GM18867 (cell line): ENCODE measurements at regions not wholly inside any gene's neighbourhood (a gene's known extent, or its start where the extent isn't known, plus 50 kb on each side); places are given as distances from the start of the nearest gene placed in this dataset.

Experiments used
- ATAC-seq: cut with Tn5 transposase; IDR thresholded peaks from one replicate; pipeline ENCODE4 v1.9.1; 2021; ENCODE audit warnings: mild to moderate bottlenecking, moderate library complexity; ENCODE audit not compliant: unreplicated experiment

DNA sequence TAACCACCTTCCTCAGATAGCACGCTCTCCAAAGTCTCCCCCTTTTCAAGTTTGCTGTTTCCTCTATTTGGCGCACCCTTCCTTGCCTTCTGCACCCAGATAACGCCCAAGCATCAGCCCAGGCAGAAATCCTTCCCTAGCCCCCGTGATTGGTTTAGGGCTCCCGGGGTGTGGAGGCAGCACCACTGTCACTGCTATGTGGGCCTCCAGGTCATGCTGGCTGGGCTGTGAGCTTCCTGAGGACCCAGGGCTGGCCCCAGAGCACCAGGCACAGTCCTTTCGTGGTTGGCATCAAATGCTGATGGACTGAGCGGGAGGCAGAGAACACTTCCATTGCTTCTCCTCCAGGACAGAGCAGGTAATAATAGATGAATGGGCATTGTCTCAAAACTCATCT is 311.4 kb downstream of the BCL11B start:
- no peak for ATAC-seq

DNA sequence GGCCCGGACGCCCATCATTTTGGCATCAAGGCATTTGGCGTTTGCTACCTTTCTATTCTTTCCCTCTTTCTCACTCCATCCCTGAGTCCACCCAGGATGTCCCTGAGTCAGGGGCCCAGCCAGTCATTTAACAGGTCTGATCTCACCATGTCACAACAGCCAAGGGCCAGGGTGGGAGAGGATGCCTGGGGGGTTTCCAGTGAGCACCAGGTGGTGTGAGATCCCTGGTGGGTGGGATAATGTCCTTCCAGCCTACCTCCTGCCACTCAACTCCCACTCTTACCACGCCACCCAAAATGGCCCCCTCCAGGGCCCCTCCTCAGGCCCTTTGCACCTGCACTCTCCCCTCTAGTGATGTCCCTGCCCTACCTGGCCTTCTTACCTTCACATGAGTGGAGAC is 310.8 kb downstream of the BCL11B start:
- ATAC-seq, result no peak

GRCh38 chr14:98962118-98962517 is 309.9 kb downstream of the BCL11B start:
- ATAC-seq, result no peak

DNA sequence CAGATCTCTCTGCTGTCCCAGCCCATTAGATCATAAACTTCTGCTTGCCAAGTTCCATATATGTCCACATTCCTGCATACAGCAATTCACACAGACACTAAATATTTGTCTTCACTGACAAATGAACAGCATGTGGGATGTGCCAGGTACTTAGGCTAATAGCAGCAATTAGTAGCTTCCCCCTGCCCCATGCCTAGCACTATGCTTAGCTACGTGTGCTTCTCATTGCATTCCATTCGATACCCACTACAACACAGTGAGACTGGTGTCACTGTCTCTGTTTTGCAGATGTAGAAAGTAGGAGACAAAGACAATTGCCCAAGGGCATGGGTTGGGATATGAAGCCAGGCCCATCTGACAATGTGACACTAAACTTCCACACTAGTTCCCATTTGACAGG is 308.4 kb downstream of the BCL11B start:
- no peak for ATAC-seq

DNA sequence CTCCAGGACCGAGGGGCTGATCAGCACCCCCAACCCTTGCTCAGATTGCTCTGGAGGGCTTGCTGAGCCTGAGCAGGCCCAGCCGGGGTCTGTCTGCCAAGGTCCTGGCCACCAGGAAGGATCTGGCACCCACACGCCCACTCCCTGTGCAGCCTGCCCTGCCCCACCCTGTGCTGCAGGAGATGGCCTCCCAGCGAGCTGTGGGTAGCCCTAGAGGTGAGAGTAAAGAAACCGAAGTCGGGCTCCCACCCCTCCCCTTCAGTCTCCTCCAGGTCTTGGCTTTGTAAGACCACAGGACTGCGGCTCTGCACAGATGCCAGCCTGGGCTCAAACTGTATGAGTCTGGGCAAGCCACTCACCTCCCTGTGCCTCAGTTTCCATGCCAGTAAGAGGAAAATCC is 307.8 kb downstream of the BCL11B start:
- no peak for ATAC-seq

- ATAC-seq, result no peak
These were observed 306.9 kb downstream of the BCL11B start for GRCh38 chr14:98965076-98965475.

- no peak for ATAC-seq
These were observed 306.0 kb downstream of the BCL11B start for GRCh38 chr14:98966016-98966415.

DNA sequence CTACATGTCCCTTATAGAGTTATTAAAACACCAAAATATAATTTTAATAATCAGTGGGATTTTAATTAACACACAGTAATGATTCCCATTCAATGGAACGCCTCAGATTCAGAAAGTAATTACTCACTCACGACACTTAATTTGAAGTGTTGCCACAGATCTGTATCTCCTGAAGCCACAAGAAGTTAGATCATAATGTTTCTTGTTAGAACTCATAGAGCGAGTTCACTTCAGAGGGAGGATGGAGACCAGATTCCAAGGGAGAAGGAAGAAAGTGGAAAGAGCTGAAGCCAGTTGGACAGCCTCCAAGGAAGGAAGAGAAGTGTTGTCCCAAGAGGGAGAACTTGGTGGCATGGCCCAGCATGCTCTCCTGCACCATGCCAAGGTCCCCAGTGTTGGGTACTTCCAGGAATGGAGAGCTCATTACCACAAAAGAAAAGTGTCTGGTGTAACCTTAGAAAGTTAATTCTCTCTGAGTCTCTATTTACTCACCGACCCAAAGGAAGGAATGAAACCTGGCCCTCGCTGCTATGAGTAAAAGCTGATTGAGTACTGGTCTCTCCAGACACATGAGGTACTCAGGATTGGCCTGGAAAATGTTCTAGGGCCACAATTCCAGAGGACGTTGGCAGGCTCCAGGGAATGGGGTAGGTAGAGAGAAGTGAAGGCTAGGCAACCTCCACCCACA is 305.4 kb downstream of the BCL11B start:
- ATAC-seq, result no peak

- ATAC-seq, result no peak
These were observed 297.9 kb downstream of the BCL11B start for GRCh38 chr14:98974113-98974512.

DNA sequence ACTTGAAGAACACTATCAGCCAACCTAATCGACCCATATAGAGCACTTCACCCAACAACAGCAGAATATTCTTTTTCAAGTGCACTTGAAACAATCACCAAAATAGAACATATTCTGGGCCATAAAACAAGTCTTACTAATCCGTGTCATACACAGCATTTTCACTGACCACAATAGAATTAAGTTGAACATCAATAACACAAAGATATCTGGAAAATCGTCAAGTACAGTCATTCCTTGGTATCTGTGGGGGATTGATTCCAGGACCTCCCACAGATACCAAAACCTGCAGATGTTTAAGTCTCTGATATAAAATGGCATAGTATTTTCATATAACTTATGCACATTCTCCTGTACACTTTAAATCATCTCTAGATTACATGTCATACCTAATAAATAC is 295.7 kb downstream of the BCL11B start:
- no peak for ATAC-seq

DNA sequence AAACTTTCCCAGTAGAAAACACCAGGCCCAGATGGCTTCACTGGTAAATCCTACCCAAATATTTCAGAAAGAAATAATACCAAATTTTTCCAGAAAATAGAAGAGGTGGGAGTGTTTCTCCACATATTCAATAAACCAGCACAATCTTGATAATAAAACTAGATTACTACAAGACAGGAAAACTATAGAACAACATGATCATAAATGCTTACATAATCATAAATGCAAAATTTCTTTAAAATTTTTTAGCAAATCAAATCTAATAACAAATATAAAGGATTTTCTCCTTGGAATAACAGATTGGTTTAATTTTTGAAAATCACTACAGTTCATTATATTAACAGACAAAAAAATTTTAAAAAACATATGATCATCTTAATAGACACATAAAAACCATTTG is 294.5 kb downstream of the BCL11B start:
- no peak for ATAC-seq

DNA sequence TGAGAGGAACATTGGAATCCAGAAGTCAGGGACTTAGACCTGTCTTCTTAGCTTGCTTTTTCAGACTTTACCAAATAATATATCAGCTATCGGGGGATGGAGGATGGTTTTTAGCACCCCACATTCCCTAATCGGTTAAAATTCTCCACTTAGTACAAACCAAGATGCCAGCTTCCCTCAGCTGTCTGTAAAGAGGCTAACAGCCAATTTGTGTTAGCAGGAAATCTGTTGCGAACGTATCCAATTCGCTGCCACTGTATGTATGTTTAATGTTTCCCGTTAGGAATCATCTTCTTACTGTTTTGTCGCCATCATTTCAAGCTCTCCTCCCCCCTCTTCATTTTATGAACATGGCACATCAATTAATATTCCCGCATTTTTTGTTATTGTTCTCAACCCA is 289.0 kb downstream of the BCL11B start:
- ATAC-seq, result no peak

DNA sequence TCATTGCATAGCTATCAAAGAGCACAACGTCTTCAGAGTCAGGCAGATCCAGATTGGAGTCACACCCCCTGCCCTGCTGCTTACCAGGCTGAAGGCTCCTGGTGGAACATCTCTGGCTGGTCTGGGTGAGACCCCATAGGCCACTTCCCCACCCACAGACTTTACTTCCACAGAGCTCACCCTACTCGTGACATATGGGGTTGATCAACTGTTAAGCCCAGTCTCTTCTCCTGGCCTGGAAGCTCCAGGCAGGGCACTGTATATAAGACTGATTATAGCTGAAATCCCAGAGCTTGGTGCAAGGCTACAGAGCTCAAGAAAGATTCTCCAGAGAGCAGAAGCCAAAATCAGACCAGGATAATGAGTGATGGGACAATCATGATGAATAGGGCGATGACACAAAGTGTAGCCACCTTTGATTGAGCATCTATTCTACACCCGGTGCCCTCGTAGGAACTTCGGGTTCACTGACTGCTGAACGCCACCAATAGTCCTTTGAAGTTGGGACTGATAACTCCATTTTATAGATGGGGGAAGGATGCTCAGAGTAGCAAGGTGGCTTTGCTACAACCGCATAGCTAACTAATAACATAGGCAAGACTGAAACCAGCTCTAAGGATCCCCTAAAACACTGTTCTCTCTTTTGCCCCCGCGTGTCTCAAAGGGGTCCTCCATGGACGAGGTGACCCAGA is 287.8 kb downstream of the BCL11B start:
- no peak for ATAC-seq

- no peak for ATAC-seq
These were observed 287.3 kb downstream of the BCL11B start for GRCh38 chr14:98984719-98985041.

DNA sequence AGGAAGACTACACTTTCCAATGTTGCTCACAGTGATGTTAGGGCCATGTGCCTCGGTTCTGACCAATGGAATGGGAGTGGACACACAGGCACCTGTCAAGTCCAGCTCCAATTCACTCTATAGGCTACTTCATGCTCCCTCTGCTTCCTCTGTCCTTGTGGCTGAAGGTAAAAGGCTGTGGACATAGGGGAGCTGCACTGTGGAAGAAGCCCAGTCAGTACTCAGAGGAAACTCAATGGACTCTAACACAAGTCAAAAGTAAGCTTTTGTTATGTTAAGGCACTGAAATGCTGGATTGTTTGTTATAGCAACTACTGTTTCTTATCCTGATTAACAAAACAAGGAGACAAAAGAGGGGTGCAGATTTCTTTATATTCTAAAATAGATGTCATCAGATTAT is 278.2 kb downstream of the BCL11B start:
- ATAC-seq, result no peak

GRCh38 chr14:98994561-98994960 is 277.4 kb downstream of the BCL11B start:
- ATAC-seq, result no peak

DNA sequence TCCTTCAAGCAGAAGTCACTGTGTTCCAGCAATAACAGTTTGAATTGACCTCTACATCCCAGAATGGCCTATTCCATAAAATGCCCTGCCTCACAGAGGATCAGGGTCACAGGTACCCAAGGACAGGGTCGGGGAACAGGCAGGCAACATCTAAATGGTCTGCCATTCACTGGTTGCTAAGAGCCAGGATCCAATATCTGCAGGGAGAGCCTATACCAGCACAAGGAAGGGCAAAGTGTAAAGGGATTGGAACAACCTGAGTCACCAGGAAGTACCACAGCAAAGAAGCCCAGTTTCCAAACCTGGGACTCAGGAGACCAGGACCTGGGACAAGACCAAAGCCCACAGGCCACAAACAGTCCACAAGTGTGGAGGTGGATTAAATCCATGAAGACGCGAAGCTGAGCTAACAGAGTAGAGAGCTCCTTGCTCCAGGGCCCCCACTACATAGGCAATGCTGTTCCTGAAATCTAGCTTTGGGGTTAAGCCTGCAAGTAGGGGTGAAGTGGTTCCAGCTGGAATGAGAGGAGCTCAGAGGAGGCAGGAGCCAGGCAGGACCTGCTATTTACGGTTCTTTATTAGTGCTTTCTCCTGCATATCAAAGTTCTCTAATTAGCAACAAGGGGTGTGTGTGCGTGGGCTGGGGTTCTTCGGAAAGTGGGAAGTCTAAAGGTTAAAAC is 274.3 kb downstream of the BCL11B start:
- ATAC-seq, result no peak

- no peak for ATAC-seq
These were observed 272.7 kb downstream of the BCL11B start for GRCh38 chr14:98999345-98999744.

DNA sequence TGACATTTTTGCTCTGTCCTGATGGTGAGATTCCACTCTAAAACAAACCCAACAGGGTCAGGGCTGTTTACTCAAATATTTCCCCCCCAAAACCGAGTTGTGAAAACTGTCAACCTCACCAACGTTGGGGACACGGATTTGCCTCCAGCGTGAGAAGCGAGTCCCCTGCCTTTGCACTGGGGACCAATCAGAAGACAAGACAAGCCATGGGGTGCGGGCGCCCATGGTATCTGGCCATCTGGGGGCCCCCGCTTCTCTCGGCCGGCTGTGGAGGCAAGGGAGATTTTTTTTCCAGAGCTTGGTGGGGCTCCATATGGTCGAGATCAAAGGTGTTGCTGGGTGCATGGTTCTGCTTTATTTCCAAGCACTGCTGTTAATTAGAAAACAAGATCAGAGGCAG is 272.1 kb downstream of the BCL11B start:
- ATAC-seq, result no peak

DNA sequence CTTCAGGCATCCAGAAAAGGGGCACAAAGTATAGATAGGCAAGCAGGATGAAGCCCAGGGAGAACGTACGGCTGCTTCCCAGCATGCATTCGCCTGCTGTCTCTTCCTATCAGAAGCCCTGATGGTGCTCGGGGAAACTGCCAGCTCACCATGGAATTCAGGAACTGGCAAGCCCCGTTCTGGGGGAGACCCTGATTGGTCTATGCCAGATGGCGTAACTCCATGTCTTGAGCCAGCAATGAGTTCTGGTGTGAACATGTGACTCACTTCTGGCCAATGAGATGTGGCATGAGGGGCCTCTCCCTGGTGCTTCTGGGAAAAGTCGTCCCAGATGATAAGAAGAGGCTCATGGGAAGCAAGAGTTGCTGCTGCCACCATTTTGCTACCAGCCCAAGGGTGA is 270.8 kb downstream of the BCL11B start:
- no peak for ATAC-seq

- no peak for ATAC-seq
These were observed 268.4 kb downstream of the BCL11B start for GRCh38 chr14:99003646-99004045.

DNA sequence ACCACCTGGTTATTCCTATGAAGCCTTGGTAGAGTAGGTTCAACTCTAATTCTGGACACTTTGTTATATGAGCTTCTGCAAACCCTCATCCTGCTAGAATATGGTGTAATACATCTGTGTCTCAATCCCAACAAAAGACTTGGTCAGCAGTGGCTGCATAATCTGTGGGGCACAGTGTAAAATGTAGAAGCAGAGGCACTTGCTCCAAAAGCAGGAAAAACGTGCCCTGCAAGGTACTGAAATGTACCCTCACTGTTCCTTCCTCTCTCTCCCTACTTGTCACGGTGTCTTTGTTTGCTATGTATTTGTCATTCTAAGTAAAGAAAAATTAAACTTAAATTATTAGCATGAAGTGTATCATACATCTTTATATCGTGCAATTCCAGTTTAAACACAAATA is 267.9 kb downstream of the BCL11B start:
- no peak for ATAC-seq
